GM12878 (cell line): ENCODE measurements at regions not wholly inside any gene's neighbourhood (a gene's known extent, or its start where the extent isn't known, plus 50 kb on each side); places are given as distances from the start of the nearest gene placed in this dataset.

Source experiments
- ATAC-seq: fragments of 200-7000 bp; cut with Tn5 transposase; 3 replicates; pipeline ENCODE4 v1.9.1; 2020; ENCODE audit warnings: mild to moderate bottlenecking, moderate library complexity
- BruUV-seq: library from RNA; stranded (reverse); fragments of 400-500 nt; replicated peaks from 2 replicates; lab custom pipeline; 2021; lab: Mats Ljungman, UMichigan
- CTCF ChIA-PET: fragments of 300-600 bp; sonication (Branson Sonifier 250); formaldehyde crosslinking; extraction: SDS; loops from one replicate; lab custom pipeline; 2021; ENCODE audit warnings: inconsistent platforms; lab: Yijun Ruan, JAX
- POLR2A ChIA-PET: fragments of 350-600 bp; formaldehyde crosslinking; extraction: SDS; loops from one replicate; lab custom pipeline; 2021; ENCODE audit warnings: inconsistent platforms; lab: Charles Lee
- RAD21 ChIA-PET: fragments of 300-600 bp; sonication (Branson Sonifier 250); formaldehyde crosslinking; loops from one replicate; lab custom pipeline; 2023; ENCODE audit warnings: antibody characterized with exemption; ENCODE audit not compliant: unreplicated experiment; lab: Charles Lee
- SMC1A ChIA-PET: fragments of 300-600 bp; sonication (Branson Sonifier 250); formaldehyde crosslinking; loops from one replicate; lab custom pipeline; 2023; ENCODE audit not compliant: unreplicated experiment, uncharacterized antibody; lab: Charles Lee
- DNase-seq: peaks from one replicate; pipeline ENCODE4 v3.0.0-alpha.2; 2011; ENCODE audit warnings: low read depth, low spot score
- FAIRE-seq: peaks from 3 replicates; lab custom pipeline; 2011; peaks lifted over from hg19 to GRCh38; lab: Jason Lieb, UNC
- H2AFZ ChIP-seq: 2 replicates; pipeline ENCODE4 v1.6.0; 2011; ENCODE audit warnings: low read depth, low read length, control low read depth; ENCODE audit not compliant: control insufficient read depth
- H3K27ac ChIP-seq: 2 replicates; pipeline ENCODE4 v1.5.1; 2011; ENCODE audit warnings: control low read depth; ENCODE audit not compliant: control insufficient read depth, insufficient read depth
- H3K27me3 ChIP-seq, 2 experiments: replicated peaks in 1 of 2; 2 replicates each; pipeline versions ENCODE4 v1.6.0 to v1.6.1; 2011; ENCODE audit warnings: low read length in 1 of 2; ENCODE audit not compliant: control insufficient read depth in 2 of 2, insufficient read depth in 2 of 2
- H3K36me3 ChIP-seq, 2 experiments: 2 replicates each; pipeline ENCODE4 v1.5.1; 2011; ENCODE audit warnings: low read length in 1 of 2; ENCODE audit not compliant: control insufficient read depth in 2 of 2, insufficient read depth in 2 of 2
- H3K4me1 ChIP-seq: 2 replicates; pipeline ENCODE4 v1.6.1; 2011; ENCODE audit warnings: mild to moderate bottlenecking, low read length, moderate library complexity, mixed read lengths; ENCODE audit not compliant: control insufficient read depth, insufficient read depth
- H3K4me2 ChIP-seq: 2 replicates; pipeline ENCODE4 v1.6.0; 2011; ENCODE audit warnings: control low read depth; ENCODE audit not compliant: control insufficient read depth, insufficient read depth
- H3K4me3 ChIP-seq: fragments of 200-600 bp; sonication (generic); 2 replicates; pipeline ENCODE4 v1.5.1; 2016
- H3K79me2 ChIP-seq: 2 replicates; pipeline ENCODE4 v1.6.0; 2011; ENCODE audit warnings: low read length; ENCODE audit not compliant: control insufficient read depth, insufficient read depth
- H3K9ac ChIP-seq: 2 replicates; pipeline ENCODE4 v1.8.0; 2011; ENCODE audit warnings: low read length, control low read depth, mixed read lengths; ENCODE audit not compliant: control insufficient read depth, insufficient read depth
- H3K9me3 ChIP-seq: replicated peaks from 3 replicates; pipeline ENCODE4 v1.5.1; 2011; ENCODE audit warnings: mild to moderate bottlenecking, low read length; ENCODE audit not compliant: control insufficient read depth, insufficient read depth
- H4K20me1 ChIP-seq: 2 replicates; pipeline ENCODE4 v1.6.0; 2011; ENCODE audit not compliant: control insufficient read depth, insufficient read depth
- ATF7 ChIP-seq: fragments of 450-650 bp; IDR thresholded peaks from 2 replicates; pipeline ENCODE4 v1.6.1; 2016; ENCODE audit warnings: low read depth, mild to moderate bottlenecking
- BACH1 ChIP-seq: fragments of 450-650 bp; IDR thresholded peaks from 2 replicates; pipeline ENCODE4 v1.6.1; 2017; ENCODE audit warnings: mild to moderate bottlenecking, borderline replicate concordance
- CREB1 ChIP-seq: IDR thresholded peaks from 2 replicates; pipeline ENCODE4 v1.6.1; 2012; ENCODE audit warnings: low read depth, mild to moderate bottlenecking, inconsistent platforms
- CREM ChIP-seq: IDR thresholded peaks from 2 replicates; pipeline ENCODE4 v1.6.1; 2014; ENCODE audit warnings: antibody characterized with exemption, low read depth
- HCFC1 ChIP-seq: fragments of 150-350 bp; IDR thresholded peaks from 2 replicates; pipeline ENCODE4 v1.6.1; 2014; ENCODE audit warnings: low read length
- HDAC6 ChIP-seq: fragments of 200-600 bp; sonication (generic); IDR thresholded peaks from one replicate; pipeline ENCODE4 v1.8.0; 2017; ENCODE audit warnings: antibody characterized with exemption; ENCODE audit not compliant: unreplicated experiment
- HDGF ChIP-seq: fragments of 450-650 bp; IDR thresholded peaks from 2 replicates; pipeline ENCODE4 v1.6.1; 2016; ENCODE audit warnings: antibody characterized with exemption
- KLF5 ChIP-seq: fragments of 450-650 bp; IDR thresholded peaks from 2 replicates; pipeline ENCODE4 v1.6.1; 2014; ENCODE audit warnings: mild to moderate bottlenecking; ENCODE audit not compliant: partially characterized antibody
- MAX ChIP-seq: IDR thresholded peaks from 2 replicates; pipeline ENCODE4 v1.6.1; 2012; ENCODE audit warnings: low read depth, low read length, improper control_type of control experiment
- NFIC ChIP-seq: IDR thresholded peaks from 2 replicates; pipeline ENCODE4 v1.6.1; 2012; ENCODE audit warnings: low read depth, mild to moderate bottlenecking, inconsistent platforms, low read length, moderate library complexity
- RBBP5 ChIP-seq: fragments of 200-600 bp; sonication (generic); conservative IDR thresholded peaks from 2 replicates; pipeline ENCODE4 v1.6.1; 2016
- SKIL ChIP-seq: fragments of 450-650 bp; IDR thresholded peaks from 2 replicates; pipeline ENCODE4 v1.6.1; 2017; ENCODE audit warnings: mild to moderate bottlenecking, low read depth, inconsistent platforms; ENCODE audit not compliant: poor library complexity, severe bottlenecking
- SMAD5 ChIP-seq: IDR thresholded peaks from 2 replicates; pipeline ENCODE4 v1.6.1; 2016; ENCODE audit warnings: antibody characterized with exemption, low read depth
- SREBF2 ChIP-seq: IDR thresholded peaks from 2 replicates; pipeline ENCODE4 v1.6.1; 2012; ENCODE audit warnings: mild to moderate bottlenecking, low read length
- SUPT20H ChIP-seq: IDR thresholded peaks from 2 replicates; pipeline ENCODE4 v1.6.1; 2011; ENCODE audit warnings: low read depth, mild to moderate bottlenecking, low read length, moderate library complexity, borderline replicate concordance; ENCODE audit not compliant: control insufficient read depth
- TARDBP ChIP-seq: IDR thresholded peaks from 2 replicates; pipeline ENCODE4 v1.6.1; 2016; ENCODE audit warnings: borderline replicate concordance
- ZNF274 ChIP-seq: IDR thresholded peaks from one replicate; pipeline ENCODE4 v1.8.0; 2011; ENCODE audit not compliant: insufficient read length, insufficient read depth
- WGBS: methylation state at CpG from one replicate; pipeline ENCODE4 v1.1.6; 2016; ENCODE audit warnings: low lambda C conversion rate; ENCODE audit not compliant: insufficient replicate concordance, insufficient coverage; ENCODE audit errors: missing lambda C conversion rate; 5-methylcytosine and 5-hydroxymethylcytosine counted together
- in situ Hi-C: fragments of 300-500 bp; cut with MboI; formaldehyde crosslinking; loops from 9 replicates; pipeline ENCODE4 v1.14.3; 2018; ENCODE audit warnings: mixed read lengths
- intact Hi-C: fragments of 100-400 bp; cut with micrococcal nuclease; formaldehyde crosslinking; loops from one replicate; pipeline ENCODE4 v1.14.2; 2022; ENCODE audit not compliant: unreplicated experiment

- FAIRE-seq = no peak
- no peaks in the 10 kb centered on the region for H3K36me3 ChIP-seq
- no peaks in the 10 kb centered on the region for H3K27me3 ChIP-seq
- no peaks in the 10 kb centered on the region for H3K79me2 ChIP-seq
- no peak overlapping the region for H3K9ac ChIP-seq
- no peak overlapping the region for H2AFZ ChIP-seq
- H3K4me3 ChIP-seq = no peak overlapping the region
- H3K9me3 ChIP-seq = no peaks in the 10 kb centered on the region
- TF ChIP-seq NFIC = no peak
- DNase-seq = no peak
- ChIA-PET SMC1A (interaction anchor here (0.5 kb wide), 1 partner anchor 719 kb away, joined by 3 read pairs; no protein-coding TSS in a partner anchor), POLR2A (no interaction called here), RAD21 (no interaction called here), CTCF (interaction anchor here (0.6 to 0.7 kb wide), 2 partner anchors 10 to 1307 kb away, joined by 3 read pairs; no protein-coding TSS in a partner anchor)
- no peak overlapping the region for H3K4me2 ChIP-seq
- H4K20me1 ChIP-seq = no peaks in the 10 kb centered on the region
- in situ Hi-C loops (no loop called here), intact Hi-C loops (no loop called here)
- no peak for ATAC-seq
- no peak overlapping the region for H3K27ac ChIP-seq
- H3K4me1 ChIP-seq = no peaks in the 10 kb centered on the region
- 35% methylated on average over 2 of the region's 2 CpGs for WGBS
- BruUV-seq = no TSS peak
Measured at GRCh38 chr2:185894223-185894622, 155.6 kb downstream of the FSIP2 start.

- Histone ChIP-seq H3K4me3 (no peak overlapping the region), H3K79me2 (no peaks in the 10 kb centered on the region), H3K27me3 (no peaks in the 10 kb centered on the region), H3K36me3 (no peaks in the 10 kb centered on the region), H4K20me1 (no peaks in the 10 kb centered on the region), H3K9ac (no peak overlapping the region), H3K4me2 (no peak overlapping the region), H3K9me3 (no peaks in the 10 kb centered on the region), H2AFZ (no peak overlapping the region), H3K4me1 (no peaks in the 10 kb centered on the region), H3K27ac (no peak overlapping the region)
- ChIA-PET SMC1A (interaction anchor here (0.7 kb wide), 1 partner anchor 13 kb away, joined by 4 read pairs; no protein-coding TSS in a partner anchor), POLR2A (no interaction called here), RAD21 (no interaction called here), CTCF (no interaction called here)
- FAIRE-seq (no peak), ATAC-seq (no peak), DNase-seq (no peak)
- no TSS peak for BruUV-seq
- in situ Hi-C loops (no loop called here), intact Hi-C loops (no loop called here)
- WGBS = 43% methylated on average over 5 of the region's 5 CpGs
- TF ChIP-seq HCFC1 (no peak), SREBF2 (no peak), CREB1 (no peak), CREM (no peak), ATF7 (no peak), SMAD5 (no peak), ZNF274 (no peak), BACH1 (no peak), TARDBP (no peak), SUPT20H (no peak), MAX (no peak), HDGF (no peak), RBBP5 (no peak), HDAC6 (no peak), KLF5 (no peak), SKIL (no peak)
Measured at GRCh38 chr2:185895828-185896693, 157.5 kb downstream of the FSIP2 start.
